AML-193 (cell line): ENCODE measurements at regions not wholly inside any gene's neighbourhood (a gene's known extent, or its start where the extent isn't known, plus 50 kb on each side); places are given as distances from the start of the nearest gene placed in this dataset.

Experiments
- DNase-seq, 2 experiments: peaks; one replicate each; lab custom pipeline; 2025; lab: John Stamatoyannopoulos, UW

- no peak for DNase-seq
Observed at GRCh38 chr2:235170016-235170415, 218.2 kb downstream of the SH3BP4 start.

GRCh38 chr2:235170536-235171521 lies 219.0 kb downstream of the SH3BP4 start:
- DNase-seq = no peak

- no peak for DNase-seq
Observed at GRCh38 chr2:235171550-235172031, 219.8 kb downstream of the SH3BP4 start.

- no peak for DNase-seq
Observed at GRCh38 chr2:235180642-235181041, 228.8 kb downstream of the SH3BP4 start.

GRCh38 chr2:235183786-235184185 lies 232.0 kb downstream of the SH3BP4 start:
- DNase-seq = no peak

GRCh38 chr2:235187806-235188205 lies 236.0 kb downstream of the SH3BP4 start:
- DNase-seq = no peak

GRCh38 chr2:235191486-235191885 lies 239.7 kb downstream of the SH3BP4 start:
- DNase-seq = no peak

- DNase-seq = no peak
Observed at GRCh38 chr2:235191978-235192377, 240.2 kb downstream of the SH3BP4 start.

GRCh38 chr2:235194351-235194750 lies 242.5 kb downstream of the SH3BP4 start:
- DNase-seq = no peak

GRCh38 chr2:235194836-235195235 lies 243.0 kb downstream of the SH3BP4 start:
- no peak for DNase-seq

- DNase-seq = no peak
Observed at GRCh38 chr2:235195921-235196320, 244.1 kb downstream of the SH3BP4 start.

- DNase-seq = no peak
Observed at GRCh38 chr2:235199128-235199527, 247.3 kb downstream of the SH3BP4 start.

- DNase-seq = no peak
Observed at GRCh38 chr2:235200216-235200615, 248.4 kb downstream of the SH3BP4 start.

- no peak for DNase-seq
Observed at GRCh38 chr2:235201756-235202155, 249.9 kb downstream of the SH3BP4 start.

GRCh38 chr2:235204948-235205347 lies 253.1 kb downstream of the SH3BP4 start:
- DNase-seq = no peak

GRCh38 chr2:235206399-235206798 lies 254.6 kb downstream of the SH3BP4 start:
- DNase-seq = no peak

GRCh38 chr2:235206980-235207579 lies 255.3 kb downstream of the SH3BP4 start:
- DNase-seq = no peak

- no peak for DNase-seq
Observed at GRCh38 chr2:235211056-235211455, 259.2 kb downstream of the SH3BP4 start.

GRCh38 chr2:235212501-235213158 lies 260.8 kb downstream of the SH3BP4 start:
- DNase-seq = no peak

GRCh38 chr2:235215248-235215647 lies 263.4 kb downstream of the SH3BP4 start:
- DNase-seq = no peak

- DNase-seq = no peak
Observed at GRCh38 chr2:235216901-235217300, 265.1 kb downstream of the SH3BP4 start.

GRCh38 chr2:235217846-235218245 lies 266.0 kb downstream of the SH3BP4 start:
- no peak for DNase-seq

GRCh38 chr2:235218486-235218907 lies 266.7 kb downstream of the SH3BP4 start:
- DNase-seq = peak; percentile 2
